HG03439 (cell line): ENCODE measurements at regions not wholly inside any gene's neighbourhood (a gene's known extent, or its start where the extent isn't known, plus 50 kb on each side); places are given as distances from the start of the nearest gene placed in this dataset.
"Not testable (repeated sequence)": the region's sequence is repeated elsewhere in the genome, so short reads cannot be mapped to it uniquely, and the experiment has no call there.

Experiments used
- ATAC-seq: cut with Tn5 transposase; IDR thresholded peaks from one replicate; pipeline ENCODE4 v1.9.1; 2021; ENCODE audit warnings: mild to moderate bottlenecking, moderate library complexity; ENCODE audit not compliant: unreplicated experiment

DNA sequence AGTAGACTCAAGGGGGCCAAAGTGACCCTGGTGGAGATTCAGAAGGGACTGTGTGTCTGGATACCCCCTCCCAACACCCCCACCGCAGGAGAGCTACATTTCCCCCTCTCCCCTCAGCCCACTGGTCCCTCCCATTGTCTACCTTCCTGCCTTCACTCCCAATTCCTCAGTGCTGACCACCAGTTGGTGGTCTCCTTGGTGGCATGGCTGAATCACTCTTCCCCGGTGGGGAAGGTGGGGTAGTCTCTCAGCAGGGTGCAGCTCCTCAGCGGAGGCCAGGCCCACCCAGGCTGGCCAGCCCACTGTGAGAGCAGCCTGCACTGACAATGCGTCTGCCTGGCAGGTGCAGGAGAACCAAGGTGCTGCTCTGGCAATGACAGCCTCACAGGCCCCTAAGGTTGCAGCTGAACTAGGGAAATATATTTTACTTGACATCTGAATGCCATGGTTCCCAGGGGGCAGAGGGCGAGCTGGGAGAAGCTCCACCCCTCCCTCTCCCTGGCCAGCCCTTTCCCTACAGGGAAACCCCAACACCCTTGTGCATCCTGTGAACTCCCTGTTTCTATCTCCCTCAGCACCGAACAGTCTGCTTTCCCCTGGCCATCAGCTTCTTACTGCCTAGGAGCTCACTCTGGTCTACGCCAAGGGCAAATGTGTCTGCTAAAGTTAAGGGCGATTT, 62.6 kb upstream of the PAX8 start:
- no peak for ATAC-seq

DNA sequence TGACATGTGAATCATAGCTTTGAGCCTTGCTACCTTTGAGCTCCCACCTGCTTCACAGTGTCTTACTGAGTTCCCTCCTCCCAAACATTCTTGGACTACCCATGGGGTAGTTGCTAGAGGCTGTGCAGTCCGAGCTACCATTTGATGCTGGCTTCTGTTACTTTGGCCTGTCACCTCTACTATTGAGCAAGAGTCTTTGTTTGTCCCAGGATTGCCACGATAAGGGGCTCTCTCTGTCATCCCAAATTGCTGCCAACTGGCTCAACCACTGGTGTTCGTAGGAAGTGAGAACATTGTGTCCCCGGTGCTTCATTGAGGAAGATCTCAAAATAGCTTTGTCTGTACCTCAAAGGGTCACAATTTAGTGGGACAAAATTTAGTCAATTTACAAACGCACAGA, 59.1 kb upstream of the PAX8 start:
- ATAC-seq = no peak

DNA sequence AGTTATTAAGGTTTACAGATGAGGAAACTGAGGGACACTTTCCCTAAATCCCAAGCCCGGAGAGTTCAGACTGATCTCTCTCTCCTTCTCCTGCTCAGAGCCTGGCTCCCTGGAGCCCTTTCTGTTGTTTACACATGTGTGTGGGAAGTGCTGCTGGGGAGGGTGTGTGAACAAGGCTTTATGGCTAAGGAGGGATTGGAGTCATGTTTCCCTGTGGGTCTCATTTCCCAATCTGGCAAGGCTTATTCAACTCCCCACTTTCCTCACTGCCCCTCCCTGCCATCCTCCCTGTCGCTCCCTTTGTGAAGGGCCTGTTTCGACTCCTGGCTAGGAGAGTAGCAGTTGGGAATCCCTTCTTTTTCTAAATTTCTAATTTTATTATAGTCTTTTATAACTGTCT, 57.3 kb upstream of the PAX8 start:
- not testable (repeated sequence) for ATAC-seq

DNA sequence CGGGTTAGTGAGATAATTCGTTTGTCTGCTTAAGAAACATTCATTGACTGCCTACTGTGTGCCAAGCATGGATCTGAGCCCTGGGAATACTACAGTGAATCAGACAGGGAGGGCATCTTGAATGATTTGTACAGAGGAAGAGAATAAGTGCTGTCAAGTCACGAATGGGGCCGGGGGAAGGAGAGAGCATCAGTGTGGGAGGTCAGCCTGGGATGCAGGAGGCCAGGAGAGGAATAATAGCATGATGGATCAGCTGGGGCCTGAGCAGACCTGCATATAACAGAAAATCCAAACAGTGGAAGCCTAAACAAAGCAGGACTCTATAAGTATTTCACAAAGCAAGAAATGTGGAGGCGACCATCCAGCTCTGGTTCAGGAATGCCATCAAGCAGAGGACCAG, 55.4 kb upstream of the PAX8 start:
- ATAC-seq = no peak

DNA sequence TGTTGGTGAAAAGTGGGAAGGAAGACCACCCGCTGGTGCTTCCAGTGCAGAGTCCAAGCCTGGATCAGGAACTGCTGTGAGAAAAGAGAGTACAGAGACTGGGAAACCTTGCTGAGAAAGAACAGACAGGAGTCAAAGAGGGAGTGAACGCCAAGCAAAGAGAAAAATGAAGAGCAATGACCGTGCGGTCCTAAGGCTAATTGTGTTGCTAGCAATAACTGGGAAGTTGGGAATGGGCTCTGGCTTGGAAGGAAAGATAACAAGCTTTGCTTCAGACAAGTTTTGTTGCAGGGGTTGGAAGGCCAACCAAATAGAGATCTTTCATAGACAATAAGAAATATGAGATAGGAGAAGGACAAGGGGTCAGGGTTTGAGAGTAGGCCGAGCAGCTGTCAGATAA, 55.0 kb upstream of the PAX8 start:
- not testable (repeated sequence) for ATAC-seq

DNA sequence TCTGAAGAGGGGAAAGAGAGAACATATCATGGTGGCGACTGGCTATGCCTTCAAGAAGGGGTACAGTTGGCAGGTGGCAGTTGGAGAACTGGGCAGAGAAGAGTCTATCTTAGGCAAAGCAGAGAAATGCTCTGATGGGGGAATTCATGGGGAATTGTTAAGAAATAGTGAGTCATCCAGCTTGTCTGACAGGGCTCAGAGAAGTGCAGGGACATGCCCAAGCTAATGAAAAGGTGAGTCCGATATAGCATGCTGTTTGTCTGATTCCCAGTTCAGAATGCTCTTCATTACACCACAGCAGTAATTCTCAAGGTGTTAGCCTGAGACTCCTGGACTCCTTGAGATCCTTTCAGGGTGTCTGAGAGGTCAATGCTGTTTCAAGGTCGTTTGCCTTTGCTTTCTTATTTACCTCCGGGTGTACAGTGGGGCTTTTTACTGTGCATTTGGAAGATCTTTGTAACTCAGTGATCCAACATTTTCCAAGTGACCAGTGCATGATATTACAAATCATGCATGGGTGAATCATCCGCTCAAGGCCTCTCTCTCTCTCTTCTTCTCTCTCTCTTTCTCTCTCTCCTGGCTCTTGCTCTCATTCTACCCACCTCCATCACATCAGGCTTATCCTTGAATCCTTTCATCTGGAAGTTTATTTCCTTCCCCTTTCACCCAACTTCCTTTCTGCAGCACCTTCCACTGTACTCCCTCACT, 51.5 kb upstream of the PAX8 start:
- not testable (repeated sequence) for ATAC-seq

DNA sequence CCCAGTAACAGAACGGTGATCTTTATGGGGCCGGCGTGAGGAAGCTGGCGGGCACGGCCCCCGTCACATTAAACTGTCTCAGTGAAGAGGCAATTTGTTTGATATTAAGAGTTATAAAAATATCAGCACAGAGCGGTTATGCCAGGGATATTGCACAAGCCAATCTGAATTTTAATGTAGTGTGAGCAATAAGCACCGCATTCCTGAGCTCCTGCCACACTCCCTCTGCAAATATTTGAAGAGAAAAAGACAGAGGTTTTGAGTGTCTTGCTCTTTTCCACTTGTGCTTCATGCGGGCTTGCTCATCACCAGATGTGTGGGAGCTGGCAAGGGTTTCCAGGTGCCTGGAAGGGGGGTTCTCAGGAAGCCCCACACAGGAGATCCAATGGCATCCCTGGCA, 50.3 kb upstream of the PAX8 start:
- ATAC-seq = not testable (repeated sequence)

DNA sequence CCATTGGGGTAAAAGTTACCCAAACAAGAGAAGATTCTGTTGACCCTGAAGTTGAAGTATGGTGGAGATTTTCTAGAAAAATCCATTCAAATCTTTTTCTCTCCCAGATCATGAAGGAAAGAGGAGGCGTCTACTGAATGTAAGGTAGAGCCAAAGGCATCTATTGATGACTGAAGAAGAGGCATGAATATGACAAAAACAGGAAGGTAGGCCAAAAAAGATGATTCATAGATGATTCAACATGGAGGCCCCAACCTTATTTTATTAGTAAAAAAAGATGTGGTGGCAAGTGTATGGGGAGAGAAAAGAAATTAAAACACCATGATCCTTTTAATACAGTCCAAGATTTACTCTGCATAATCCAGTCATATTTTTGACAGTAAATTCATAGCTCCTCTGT, 49.9 kb upstream of the PAX8 start:
- ATAC-seq = not testable (repeated sequence)
